ENCODE measurements at regions not wholly inside any gene's neighbourhood (a gene's known extent, or its start where the extent isn't known, plus 50 kb on each side); places are given as distances from the start of the nearest gene placed in this dataset.

GRCh38 chr5:169398515-169398914 is 97.6 kb upstream of the SLIT3 start:
- ATAC-seq (ENCODE audit: low read depth), result no peak
- Histone ChIP-seq H4K20me1 (ENCODE audit: control insufficient read depth, insufficient read depth, low read length, poor library complexity, severe bottlenecking) (no peaks in the 10 kb centered on the region), H3K9ac (ENCODE audit: low read length) (no peak overlapping the region), H3K4me1 (ENCODE audit: control insufficient read depth in 2 of 2, insufficient read depth in 2 of 2, low read length in 2 of 2) (no peaks in the 10 kb centered on the region), H3K79me2 (ENCODE audit: control insufficient read depth, insufficient read depth, low read length) (no peaks in the 10 kb centered on the region), H3K27me3 (replicated peaks in 1 of 4; ENCODE audit: control extremely low read depth in 1 of 4, control insufficient read depth in 3 of 4, insufficient read depth in 4 of 4, low read length in 3 of 4) (peaks cover 0 to 3% (median 0%) of the 10 kb centered on the region in 4 experiments), H3K27ac (ENCODE audit: low read length in 2 of 2) (no peak overlapping the region), H3K4me2 (replicated peaks; ENCODE audit: low read depth, low read length, poor library complexity, severe bottlenecking) (no peak overlapping the region), H3K36me3 (replicated peaks in 1 of 2; ENCODE audit: control extremely low read depth in 1 of 2, control insufficient read depth in 1 of 2, extremely low read depth in 1 of 2, insufficient read depth in 2 of 2, low read length in 1 of 2) (no peaks in the 10 kb centered on the region), H3K4me3 (ENCODE audit: control extremely low read depth in 1 of 5, extremely low read depth in 1 of 5, insufficient read depth in 1 of 5, low read depth in 2 of 5, low read length in 4 of 5) (no peak overlapping the region), H3K9me3 (ENCODE audit: control extremely low read depth in 1 of 3, control insufficient read depth in 2 of 3, insufficient read depth in 1 of 3, low read length in 2 of 3) (peaks cover 0 to 3% (median 0%) of the 10 kb centered on the region in 3 donors), H2AFZ (ENCODE audit: insufficient read depth, low read depth, low read length, poor library complexity, severe bottlenecking) (no peak overlapping the region)
- Mint-ChIP-seq H3K27me3 (no peaks in the 10 kb centered on the region), H3K4me1 (no peaks in the 10 kb centered on the region), H3K4me3 (no peak overlapping the region), H3K9me3 (ENCODE audit: insufficient read depth) (peaks cover 2% of the 10 kb centered on the region), H3K27ac (no peak overlapping the region)
- intact Hi-C loops (cut with micrococcal nuclease), result no loop called here
- CTCF ChIA-PET, result no interaction called here
- WGBS (ENCODE audit: insufficient coverage), result no CpG with 5 or more reads among the region's 1 CpG
- TF ChIP-seq CTCF (IDR thresholded peaks at IDR 0.05) (no peak), EZH2 (IDR thresholded peaks at IDR 0.05; ENCODE audit: borderline replicate concordance, insufficient read depth, low read depth, low read length, poor library complexity, severe bottlenecking) (no peak)
- POLR2A ChIA-PET, result no interaction called here
- DNase-seq, result no peak

- H3K9me3 ChIP-seq (ENCODE audit: control extremely low read depth in 1 of 3, control insufficient read depth in 2 of 3, insufficient read depth in 1 of 3, low read length in 2 of 3), result peaks cover 0 to 3% (median 0%) of the 10 kb centered on the region in 3 donors
- no peaks in the 10 kb centered on the region for H3K36me3 ChIP-seq (replicated peaks in 1 of 2; ENCODE audit: control extremely low read depth in 1 of 2, control insufficient read depth in 1 of 2, extremely low read depth in 1 of 2, insufficient read depth in 2 of 2, low read length in 1 of 2)
- peaks cover 9% of the 10 kb centered on the region for H3K27me3 Mint-ChIP-seq
- POLR2A ChIA-PET, result no interaction called here
- no peak overlapping the region for H2AFZ ChIP-seq (ENCODE audit: insufficient read depth, low read depth, low read length, poor library complexity, severe bottlenecking)
- no peak overlapping the region for H3K4me3 Mint-ChIP-seq
- no peak for DNase-seq
- no peaks in the 10 kb centered on the region for H3K4me1 Mint-ChIP-seq
- H3K27ac ChIP-seq (ENCODE audit: low read length in 2 of 2), result no peak overlapping the region
- intact Hi-C loops (cut with micrococcal nuclease), result no loop called here
- TF ChIP-seq EZH2 (IDR thresholded peaks at IDR 0.05; ENCODE audit: borderline replicate concordance, insufficient read depth, low read depth, low read length, poor library complexity, severe bottlenecking) (no peak), CTCF (IDR thresholded peaks at IDR 0.05) (no peak)
- H3K4me1 ChIP-seq (ENCODE audit: control insufficient read depth in 2 of 2, insufficient read depth in 2 of 2, low read length in 2 of 2), result no peaks in the 10 kb centered on the region
- H3K79me2 ChIP-seq (ENCODE audit: control insufficient read depth, insufficient read depth, low read length), result no peaks in the 10 kb centered on the region
- peaks cover 2% of the 10 kb centered on the region for H3K9me3 Mint-ChIP-seq (ENCODE audit: insufficient read depth)
- H3K4me2 ChIP-seq (replicated peaks; ENCODE audit: low read depth, low read length, poor library complexity, severe bottlenecking), result no peak overlapping the region
- H3K9ac ChIP-seq (ENCODE audit: low read length), result no peak overlapping the region
- no peak for ATAC-seq (ENCODE audit: low read depth)
- peaks cover 0 to 6% (median 1%) of the 10 kb centered on the region in 4 experiments for H3K27me3 ChIP-seq (replicated peaks in 1 of 4; ENCODE audit: control extremely low read depth in 1 of 4, control insufficient read depth in 3 of 4, insufficient read depth in 4 of 4, low read length in 3 of 4)
- no peak overlapping the region for H3K27ac Mint-ChIP-seq
- CTCF ChIA-PET, result no interaction called here
- H3K4me3 ChIP-seq (ENCODE audit: control extremely low read depth in 1 of 5, extremely low read depth in 1 of 5, insufficient read depth in 1 of 5, low read depth in 2 of 5, low read length in 4 of 5), result no peak overlapping the region
- no peaks in the 10 kb centered on the region for H4K20me1 ChIP-seq (ENCODE audit: control insufficient read depth, insufficient read depth, low read length, poor library complexity, severe bottlenecking)
- whole genome bisulfite sequencing (ENCODE audit: insufficient coverage), result no CpG with 5 or more reads among the region's 1 CpG
Measured at GRCh38 chr5:169395136-169395535, 94.2 kb upstream of the SLIT3 start.

All from B cell (primary cell).